ENCODE measurements at regions not wholly inside any gene's neighbourhood (a gene's known extent, or its start where the extent isn't known, plus 50 kb on each side); places are given as distances from the start of the nearest gene placed in this dataset.

GRCh38 chr1:193588311-193589082 lies 402.1 kb upstream of the B3GALT2 start:
- no peaks in the 10 kb centered on the region for H3K27me3 ChIP-seq (replicated peaks in 1 of 2; ENCODE audit: control insufficient read depth in 2 of 2, extremely low read depth in 1 of 2, insufficient read depth in 2 of 2, low read length in 1 of 2)
- H3K36me3 Mint-ChIP-seq = peaks cover 4% of the 10 kb centered on the region
- no peaks in the 10 kb centered on the region for H3K9me3 ChIP-seq
- ATAC-seq (replicated peaks in 1 of 4) (no peak), DNase-seq (no peak)
- 42% methylated on average over 2 of the region's 8 CpGs for WGBS (ENCODE audit: insufficient coverage)
- H3K4me1 ChIP-seq (ENCODE audit: control insufficient read depth in 1 of 2, extremely low read depth in 1 of 2, insufficient read depth in 2 of 2, low read length in 2 of 2) = no peaks in the 10 kb centered on the region
- H3K4me1 Mint-ChIP-seq = peaks cover 19 to 35% (median 30%) of the 10 kb centered on the region in 3 donors
- H3K4me3 Mint-ChIP-seq = no peak overlapping the region
- H3K4me3 ChIP-seq (ENCODE audit: control insufficient read depth in 1 of 2, extremely low read depth in 1 of 2, low read length in 1 of 2) = no peak overlapping the region
- H3K36me3 ChIP-seq (ENCODE audit: control insufficient read depth in 2 of 2, extremely low read depth in 1 of 2, insufficient read depth in 1 of 2, low read length in 1 of 2) = no peaks in the 10 kb centered on the region
- POLR2A ChIA-PET = interaction anchor here in 1 of 2 donors (0.7 kb wide), 1 partner anchor 80 kb away, joined by 3 read pairs; no protein-coding TSS in a partner anchor
- no peaks in the 10 kb centered on the region for H3K27me3 Mint-ChIP-seq
- no peak overlapping the region for H3K27ac ChIP-seq (ENCODE audit: low read length)
- H3K9me3 Mint-ChIP-seq = no peaks in the 10 kb centered on the region
- CTCF ChIA-PET = interaction anchor here in 1 of 2 donors (0.6 kb wide), 1 partner anchor 199 kb away, joined by 4 read pairs; no protein-coding TSS in a partner anchor
- H3K27ac Mint-ChIP-seq = peak overlapping the region in 1 of 2 donors; percentile 68

- DNase-seq (no peak), ATAC-seq (replicated peaks in 1 of 4) (no peak)
- no CpG with 5 or more reads among the region's 2 CpGs for whole genome bisulfite sequencing (ENCODE audit: insufficient coverage)
- ChIA-PET POLR2A (interaction anchor here (0.6 to 0.7 kb wide), 2 partner anchors 126 to 420 kb away, joined by 3 to 8 read pairs; no protein-coding TSS in a partner anchor), CTCF (interaction anchor here in 1 of 2 donors (1.0 kb wide), 1 partner anchor 43 kb away, joined by 4 read pairs; no protein-coding TSS in a partner anchor)
- H3K9me3 Mint-ChIP-seq = peaks cover 0 to 13% (median 2%) of the 10 kb centered on the region in 3 donors
- H3K4me3 ChIP-seq (ENCODE audit: control insufficient read depth in 1 of 2, extremely low read depth in 1 of 2, low read length in 1 of 2) = no peak overlapping the region
- H3K4me1 Mint-ChIP-seq = peaks cover 0 to 7% (median 6%) of the 10 kb centered on the region in 3 donors
- H3K9me3 ChIP-seq = no peaks in the 10 kb centered on the region
- H3K27ac Mint-ChIP-seq = no peak overlapping the region
- no peaks in the 10 kb centered on the region for H3K27me3 ChIP-seq (replicated peaks in 1 of 2; ENCODE audit: control insufficient read depth in 2 of 2, extremely low read depth in 1 of 2, insufficient read depth in 2 of 2, low read length in 1 of 2)
- no peaks in the 10 kb centered on the region for H3K36me3 ChIP-seq (ENCODE audit: control insufficient read depth in 2 of 2, extremely low read depth in 1 of 2, insufficient read depth in 1 of 2, low read length in 1 of 2)
- no peak overlapping the region for H3K4me3 Mint-ChIP-seq
- H3K27ac ChIP-seq (ENCODE audit: low read length) = no peak overlapping the region
- H3K27me3 Mint-ChIP-seq = no peaks in the 10 kb centered on the region
- H3K4me1 ChIP-seq (ENCODE audit: control insufficient read depth in 1 of 2, extremely low read depth in 1 of 2, insufficient read depth in 2 of 2, low read length in 2 of 2) = no peaks in the 10 kb centered on the region
- H3K36me3 Mint-ChIP-seq = peaks cover 13% of the 10 kb centered on the region
Measured at GRCh38 chr1:193584731-193585239, 398.4 kb upstream of the B3GALT2 start.

GRCh38 chr1:193581341-193581740 lies 394.9 kb upstream of the B3GALT2 start:
- H3K27me3 Mint-ChIP-seq = no peaks in the 10 kb centered on the region
- Histone ChIP-seq H3K27ac (ENCODE audit: low read length) (no peak overlapping the region), H3K27me3 (replicated peaks in 1 of 2; ENCODE audit: control insufficient read depth in 2 of 2, extremely low read depth in 1 of 2, insufficient read depth in 2 of 2, low read length in 1 of 2) (no peaks in the 10 kb centered on the region), H3K4me3 (ENCODE audit: control insufficient read depth in 1 of 2, extremely low read depth in 1 of 2, low read length in 1 of 2) (no peak overlapping the region), H3K36me3 (ENCODE audit: control insufficient read depth in 2 of 2, extremely low read depth in 1 of 2, insufficient read depth in 1 of 2, low read length in 1 of 2) (no peaks in the 10 kb centered on the region), H3K9me3 (no peaks in the 10 kb centered on the region), H3K4me1 (ENCODE audit: control insufficient read depth in 1 of 2, extremely low read depth in 1 of 2, insufficient read depth in 2 of 2, low read length in 2 of 2) (no peaks in the 10 kb centered on the region)
- no peak overlapping the region for H3K4me3 Mint-ChIP-seq
- CTCF ChIA-PET = no interaction called here
- no peak for DNase-seq
- 98% methylated on average over 3 of the region's 3 CpGs for WGBS (ENCODE audit: insufficient coverage)
- H3K36me3 Mint-ChIP-seq = peaks cover 13% of the 10 kb centered on the region
- H3K9me3 Mint-ChIP-seq = peaks cover 0 to 13% (median 2%) of the 10 kb centered on the region in 3 donors
- peaks cover 0 to 5% (median 5%) of the 10 kb centered on the region in 3 donors for H3K4me1 Mint-ChIP-seq
- H3K27ac Mint-ChIP-seq = no peak overlapping the region
- ATAC-seq (replicated peaks in 1 of 4) = no peak
- POLR2A ChIA-PET = no interaction called here

- Mint-ChIP-seq H3K9me3 (peaks cover 0 to 13% (median 2%) of the 10 kb centered on the region in 3 donors), H3K36me3 (peaks cover 13% of the 10 kb centered on the region), H3K4me3 (no peak overlapping the region), H3K27ac (no peak overlapping the region), H3K4me1 (peaks cover 0 to 5% (median 5%) of the 10 kb centered on the region in 3 donors), H3K27me3 (no peaks in the 10 kb centered on the region)
- Histone ChIP-seq H3K27ac (ENCODE audit: low read length) (no peak overlapping the region), H3K9me3 (no peaks in the 10 kb centered on the region), H3K4me3 (ENCODE audit: control insufficient read depth in 1 of 2, extremely low read depth in 1 of 2, low read length in 1 of 2) (no peak overlapping the region), H3K27me3 (replicated peaks in 1 of 2; ENCODE audit: control insufficient read depth in 2 of 2, extremely low read depth in 1 of 2, insufficient read depth in 2 of 2, low read length in 1 of 2) (no peaks in the 10 kb centered on the region), H3K4me1 (ENCODE audit: control insufficient read depth in 1 of 2, extremely low read depth in 1 of 2, insufficient read depth in 2 of 2, low read length in 2 of 2) (no peaks in the 10 kb centered on the region), H3K36me3 (ENCODE audit: control insufficient read depth in 2 of 2, extremely low read depth in 1 of 2, insufficient read depth in 1 of 2, low read length in 1 of 2) (no peaks in the 10 kb centered on the region)
- DNase-seq = no peak
- no CpG with 5 or more reads among the region's 3 CpGs for WGBS (ENCODE audit: insufficient coverage)
- ChIA-PET POLR2A (no interaction called here), CTCF (interaction anchor here in 1 of 2 donors (1.0 kb wide), 1 partner anchor 20 kb away, joined by 3 read pairs; no protein-coding TSS in a partner anchor)
- ATAC-seq (replicated peaks in 1 of 4) = no peak
Measured at GRCh38 chr1:193580419-193580818, 394.0 kb upstream of the B3GALT2 start.

GRCh38 chr1:193579323-193579722 lies 392.9 kb upstream of the B3GALT2 start:
- no peaks in the 10 kb centered on the region for H3K36me3 ChIP-seq (ENCODE audit: control insufficient read depth in 2 of 2, extremely low read depth in 1 of 2, insufficient read depth in 1 of 2, low read length in 1 of 2)
- H3K9me3 Mint-ChIP-seq = peaks cover 0 to 13% (median 2%) of the 10 kb centered on the region in 3 donors
- no peaks in the 10 kb centered on the region for H3K9me3 ChIP-seq
- ChIA-PET CTCF (interaction anchor here in 1 of 2 donors (1.0 kb wide), 1 partner anchor 22 kb away, joined by 3 read pairs; no protein-coding TSS in a partner anchor), POLR2A (no interaction called here)
- H3K27me3 Mint-ChIP-seq = no peaks in the 10 kb centered on the region
- H3K36me3 Mint-ChIP-seq = peaks cover 13% of the 10 kb centered on the region
- H3K27ac ChIP-seq (ENCODE audit: low read length) = no peak overlapping the region
- no CpG with 5 or more reads among the region's 1 CpG for WGBS (ENCODE audit: insufficient coverage)
- H3K4me3 ChIP-seq (ENCODE audit: control insufficient read depth in 1 of 2, extremely low read depth in 1 of 2, low read length in 1 of 2) = no peak overlapping the region
- no peak for ATAC-seq (replicated peaks in 1 of 4)
- no peaks in the 10 kb centered on the region for H3K27me3 ChIP-seq (replicated peaks in 1 of 2; ENCODE audit: control insufficient read depth in 2 of 2, extremely low read depth in 1 of 2, insufficient read depth in 2 of 2, low read length in 1 of 2)
- H3K4me3 Mint-ChIP-seq = no peak overlapping the region
- H3K4me1 Mint-ChIP-seq = peaks cover 0 to 5% (median 4%) of the 10 kb centered on the region in 3 donors
- no peak for DNase-seq
- H3K4me1 ChIP-seq (ENCODE audit: control insufficient read depth in 1 of 2, extremely low read depth in 1 of 2, insufficient read depth in 2 of 2, low read length in 2 of 2) = no peaks in the 10 kb centered on the region
- no peak overlapping the region for H3K27ac Mint-ChIP-seq

- DNase-seq (no peak), ATAC-seq (replicated peaks in 1 of 4) (no peak)
- no peak overlapping the region for H3K4me3 ChIP-seq (ENCODE audit: control insufficient read depth in 1 of 2, extremely low read depth in 1 of 2, low read length in 1 of 2)
- no peaks in the 10 kb centered on the region for H3K4me1 ChIP-seq (ENCODE audit: control insufficient read depth in 1 of 2, extremely low read depth in 1 of 2, insufficient read depth in 2 of 2, low read length in 2 of 2)
- no peaks in the 10 kb centered on the region for H3K27me3 ChIP-seq (replicated peaks in 1 of 2; ENCODE audit: control insufficient read depth in 2 of 2, extremely low read depth in 1 of 2, insufficient read depth in 2 of 2, low read length in 1 of 2)
- no peaks in the 10 kb centered on the region for H3K9me3 ChIP-seq
- Mint-ChIP-seq H3K27ac (no peak overlapping the region), H3K9me3 (peaks cover 0 to 26% (median 8%) of the 10 kb centered on the region in 3 donors), H3K27me3 (no peaks in the 10 kb centered on the region), H3K4me1 (peaks cover 9 to 13% (median 11%) of the 10 kb centered on the region in 3 donors), H3K4me3 (no peak overlapping the region), H3K36me3 (peaks cover 16% of the 10 kb centered on the region)
- POLR2A ChIA-PET = no interaction called here
- H3K27ac ChIP-seq (ENCODE audit: low read length) = no peak overlapping the region
- no peaks in the 10 kb centered on the region for H3K36me3 ChIP-seq (ENCODE audit: control insufficient read depth in 2 of 2, extremely low read depth in 1 of 2, insufficient read depth in 1 of 2, low read length in 1 of 2)
- CTCF ChIA-PET = no interaction called here
Measured at GRCh38 chr1:193574913-193575312, 388.5 kb upstream of the B3GALT2 start.

Data from T-cell (primary cell).